ENCODE measurements at regions not wholly inside any gene's neighbourhood (a gene's known extent, or its start where the extent isn't known, plus 50 kb on each side); places are given as distances from the start of the nearest gene placed in this dataset.
"Not testable (repeated sequence)": the region's sequence is repeated elsewhere in the genome, so short reads cannot be mapped to it uniquely, and the experiment has no call there.

GRCh38 chr1:144105006-144105405 lies 133.2 kb upstream of the FAM72C start:
- TF ChIP-seq CTCF, POLR2A (IDR thresholded peaks at IDR 0.05): not testable (repeated sequence)
